ENCODE measurements at regions not wholly inside any gene's neighbourhood (a gene's known extent, or its start where the extent isn't known, plus 50 kb on each side); places are given as distances from the start of the nearest gene placed in this dataset.

DNA sequence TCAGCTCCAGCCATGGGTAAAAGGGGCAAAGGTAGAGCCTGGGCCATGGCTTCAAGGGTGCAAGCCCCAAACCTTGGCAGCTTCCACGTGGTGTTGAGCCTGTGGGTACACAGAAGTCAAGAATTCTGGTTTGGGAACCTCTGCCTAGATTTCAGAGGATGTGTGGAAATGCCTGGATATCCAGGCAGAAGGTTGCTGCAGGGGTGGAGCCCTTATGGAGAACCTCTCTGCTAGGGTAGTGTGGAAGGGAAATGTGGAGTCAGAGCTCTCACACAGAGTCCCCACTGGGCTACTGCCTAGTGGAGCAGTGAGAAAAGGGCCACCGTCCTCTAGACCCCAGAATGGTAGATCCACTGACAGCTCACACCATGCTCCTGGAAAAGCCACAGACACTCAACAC, 117.1 kb downstream of the NREP start:
- Mint-ChIP-seq H3K9me3 (peaks cover 17% of the 10 kb centered on the region), H3K27ac (ENCODE audit: unreplicated experiment) (no peak overlapping the region), H3K27me3 (ENCODE audit: low read depth) (peaks cover 3% of the 10 kb centered on the region)

DNA sequence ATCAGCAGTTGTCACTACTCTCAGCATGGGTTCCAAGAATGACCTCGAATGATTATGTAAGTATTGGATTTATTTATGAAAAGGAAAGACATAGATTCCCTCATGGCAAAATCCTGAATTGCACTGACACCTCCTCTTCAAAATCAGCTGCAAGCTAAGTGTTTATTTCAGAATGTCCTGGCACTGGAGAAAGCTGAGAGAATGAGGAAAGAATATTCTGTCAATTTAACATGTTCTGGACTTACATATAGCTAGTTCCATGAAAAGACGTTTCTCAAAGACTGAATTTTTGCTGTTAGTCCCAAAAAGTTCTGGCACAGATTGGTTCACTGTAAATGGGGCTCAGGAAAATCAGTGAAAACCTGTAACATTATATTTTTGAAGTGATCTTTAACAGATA, 120.3 kb downstream of the NREP start:
- H3K4me3 Mint-ChIP-seq, result no peak overlapping the region
- no peaks in the 10 kb centered on the region for H3K4me1 Mint-ChIP-seq
- peaks cover 15% of the 10 kb centered on the region for H3K36me3 Mint-ChIP-seq (ENCODE audit: low read depth)
- DNase-seq (ENCODE audit: low read depth, low spot score), result no peak
- TF ChIP-seq CTCF (conservative IDR thresholded peaks at IDR 0.05), result no peak
- peaks cover 17% of the 10 kb centered on the region for H3K9me3 Mint-ChIP-seq
- H3K27me3 Mint-ChIP-seq (ENCODE audit: low read depth), result peaks cover 3% of the 10 kb centered on the region
- H3K27ac Mint-ChIP-seq (ENCODE audit: unreplicated experiment), result no peak overlapping the region

More for the DNA sequence above, 117.1 kb downstream of the NREP start:
- H3K36me3 Mint-ChIP-seq (ENCODE audit: low read depth), result peaks cover 15% of the 10 kb centered on the region
- DNase-seq (ENCODE audit: low read depth, low spot score), result no peak
- no peak overlapping the region for H3K4me3 Mint-ChIP-seq
- H3K4me1 Mint-ChIP-seq, result no peaks in the 10 kb centered on the region
- no peak for TF ChIP-seq CTCF (conservative IDR thresholded peaks at IDR 0.05)

DNA sequence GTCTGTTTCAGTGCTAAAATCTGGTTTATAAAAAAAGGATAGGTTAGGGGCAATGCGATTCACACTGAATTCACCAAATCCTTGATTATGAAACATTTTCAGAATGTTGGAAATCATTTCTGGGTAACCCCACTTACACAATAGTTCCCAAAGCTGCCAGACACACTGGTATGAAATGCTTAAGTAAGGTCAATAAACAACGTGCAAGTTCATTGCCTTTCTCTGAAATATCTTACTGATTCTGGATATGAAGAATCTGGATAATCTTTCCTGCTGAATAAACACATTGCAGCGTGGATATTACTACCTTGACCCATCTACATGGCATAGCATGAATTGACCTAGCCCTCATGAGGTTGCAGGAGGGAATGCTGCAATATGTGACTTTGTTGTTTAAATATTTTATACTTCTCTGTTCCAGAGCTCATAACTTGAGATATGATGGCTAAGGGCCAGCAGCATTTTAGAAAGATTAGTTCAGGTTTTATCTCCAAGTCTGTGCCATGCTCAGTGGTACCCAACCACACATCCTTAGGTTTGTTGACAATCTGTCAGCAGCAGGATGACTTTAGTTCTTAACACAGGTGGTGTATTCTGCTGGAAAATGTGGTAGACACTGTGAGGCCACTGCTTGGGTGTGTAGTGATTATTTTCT, 121.0 kb downstream of the NREP start:
- TF ChIP-seq CTCF (conservative IDR thresholded peaks at IDR 0.05), result no peak
- no peaks in the 10 kb centered on the region for H3K4me1 Mint-ChIP-seq
- peaks cover 15% of the 10 kb centered on the region for H3K36me3 Mint-ChIP-seq (ENCODE audit: low read depth)
- H3K9me3 Mint-ChIP-seq, result peaks cover 17% of the 10 kb centered on the region
- no peak overlapping the region for H3K4me3 Mint-ChIP-seq
- DNase-seq (ENCODE audit: low read depth, low spot score), result no peak
- peaks cover 3% of the 10 kb centered on the region for H3K27me3 Mint-ChIP-seq (ENCODE audit: low read depth)
- no peak overlapping the region for H3K27ac Mint-ChIP-seq (ENCODE audit: unreplicated experiment)

GRCh38 chr5:111635151-111635902, 121.7 kb downstream of the NREP start:
- Mint-ChIP-seq H3K36me3 (ENCODE audit: low read depth) (peaks cover 15% of the 10 kb centered on the region), H3K27me3 (ENCODE audit: low read depth) (peaks cover 3% of the 10 kb centered on the region), H3K4me1 (no peaks in the 10 kb centered on the region), H3K27ac (ENCODE audit: unreplicated experiment) (no peak overlapping the region), H3K9me3 (peaks cover 15% of the 10 kb centered on the region), H3K4me3 (no peak overlapping the region)
- TF ChIP-seq CTCF (conservative IDR thresholded peaks at IDR 0.05), result no peak
- no peak for DNase-seq (ENCODE audit: low read depth, low spot score)

- Mint-ChIP-seq H3K27ac (ENCODE audit: unreplicated experiment) (no peak overlapping the region), H3K9me3 (peaks cover 3% of the 10 kb centered on the region), H3K36me3 (ENCODE audit: low read depth) (peaks cover 2% of the 10 kb centered on the region), H3K4me1 (no peaks in the 10 kb centered on the region), H3K4me3 (no peak overlapping the region), H3K27me3 (ENCODE audit: low read depth) (no peaks in the 10 kb centered on the region)
- no peak for TF ChIP-seq CTCF (conservative IDR thresholded peaks at IDR 0.05)
- no peak for DNase-seq (ENCODE audit: low read depth, low spot score)
Measured at GRCh38 chr5:111631328-111631727, 119.0 kb upstream of the STARD4 start.
